Neural progenitor cell (in vitro differentiated cells): ENCODE measurements at regions not wholly inside any gene's neighbourhood (a gene's known extent, or its start where the extent isn't known, plus 50 kb on each side); places are given as distances from the start of the nearest gene placed in this dataset.

Experiments used
- DNase-seq: peaks from one replicate; pipeline ENCODE4 v3.0.0-alpha.2; 2016; ENCODE audit warnings: low spot score
- H2AFZ ChIP-seq: fragments of 200-600 bp; sonication (generic); replicated peaks from 2 replicates; pipeline ENCODE4 v1.6.1; 2016; ENCODE audit warnings: antibody characterized with exemption
- H3F3A ChIP-seq: fragments of 200-600 bp; sonication (generic); 2 replicates; pipeline ENCODE4 v1.6.1; 2016; ENCODE audit warnings: antibody characterized with exemption, low read depth
- H3K27ac ChIP-seq: fragments of 200-600 bp; sonication (generic); 2 replicates; pipeline ENCODE4 v1.5.1; 2016; ENCODE audit warnings: mild to moderate bottlenecking
- H3K27me3 ChIP-seq: fragments of 200-600 bp; sonication (generic); 2 replicates; pipeline ENCODE4 v1.6.1; 2016; ENCODE audit warnings: mild to moderate bottlenecking, moderate library complexity
- H3K36me3 ChIP-seq: fragments of 200-600 bp; sonication (generic); 2 replicates; pipeline ENCODE4 v1.5.1; 2016
- H3K4me1 ChIP-seq: fragments of 200-600 bp; sonication (generic); 2 replicates; pipeline ENCODE4 v1.6.1; 2016; ENCODE audit warnings: mixed run types
- H3K4me2 ChIP-seq: fragments of 200-600 bp; sonication (generic); 2 replicates; pipeline ENCODE4 v1.6.1; 2016
- H3K4me3 ChIP-seq: fragments of 200-600 bp; sonication (generic); 2 replicates; pipeline ENCODE4 v1.5.1; 2016
- H3K79me2 ChIP-seq: fragments of 200-600 bp; sonication (generic); 2 replicates; pipeline ENCODE4 v1.6.1; 2016; ENCODE audit warnings: low read depth
- H3K9ac ChIP-seq: fragments of 200-600 bp; sonication (generic); 2 replicates; pipeline ENCODE4 v1.6.1; 2016
- H3K9me3 ChIP-seq: fragments of 200-600 bp; sonication (generic); 2 replicates; pipeline ENCODE4 v1.5.1; 2016; ENCODE audit warnings: low read depth
- H4K20me1 ChIP-seq: fragments of 200-600 bp; sonication (generic); 2 replicates; pipeline ENCODE4 v1.6.1; 2016; ENCODE audit warnings: low read depth
- H3K27ac Mint-ChIP-seq: 3 replicates; pipeline ENCODE4 v1.8.0; 2021; ENCODE audit warnings: mixed read lengths
- H3K27me3 Mint-ChIP-seq: 2 replicates; pipeline ENCODE4 v1.8.0; 2022; ENCODE audit warnings: low read depth, mild to moderate bottlenecking, inconsistent platforms, moderate library complexity, mixed read lengths; ENCODE audit not compliant: insufficient read depth
- H3K36me3 Mint-ChIP-seq: 3 replicates; pipeline ENCODE4 v1.8.0; 2021; ENCODE audit warnings: mixed read lengths
- H3K4me1 Mint-ChIP-seq: 3 replicates; pipeline ENCODE4 v1.8.0; 2021; ENCODE audit warnings: mixed read lengths
- H3K4me3 Mint-ChIP-seq: 3 replicates; pipeline ENCODE4 v1.8.0; 2021; ENCODE audit warnings: mild to moderate bottlenecking, moderate library complexity, mixed read lengths
- H3K9me3 Mint-ChIP-seq: 3 replicates; pipeline ENCODE4 v1.8.0; 2020; ENCODE audit warnings: mixed read lengths
- CTCF ChIP-seq: fragments of 200-600 bp; sonication (generic); IDR thresholded peaks from 2 replicates; pipeline ENCODE4 v1.5.1; 2017; ENCODE audit warnings: antibody characterized with exemption, mild to moderate bottlenecking
- EZH2 ChIP-seq: fragments of 200-600 bp; sonication (generic); IDR thresholded peaks from 2 replicates; pipeline ENCODE4 v1.6.1; 2017; ENCODE audit warnings: antibody characterized with exemption, mild to moderate bottlenecking, moderate library complexity
- EZH2phosphoT487 ChIP-seq: fragments of 200-600 bp; sonication (generic); IDR thresholded peaks from 2 replicates; pipeline ENCODE4 v1.6.1; 2017; ENCODE audit warnings: antibody characterized with exemption

GRCh38 chr1:113223040-113223439 lies 150.0 kb downstream of the LRIG2 start:
- Mint-ChIP-seq H3K27me3 (peaks cover 2% of the 10 kb centered on the region), H3K36me3 (no peaks in the 10 kb centered on the region), H3K27ac (no peak overlapping the region), H3K4me1 (peaks cover 20% of the 10 kb centered on the region), H3K4me3 (no peak overlapping the region), H3K9me3 (peaks cover 3% of the 10 kb centered on the region)
- H3K27me3 ChIP-seq, result no peaks in the 10 kb centered on the region
- H3F3A ChIP-seq, result no peaks in the 10 kb centered on the region
- no peaks in the 10 kb centered on the region for H3K79me2 ChIP-seq
- H4K20me1 ChIP-seq, result no peaks in the 10 kb centered on the region
- peaks cover 19% of the 10 kb centered on the region for H3K4me1 ChIP-seq
- no peak overlapping the region for H3K27ac ChIP-seq
- H3K4me3 ChIP-seq, result no peak overlapping the region
- no peaks in the 10 kb centered on the region for H3K9me3 ChIP-seq
- H2AFZ ChIP-seq, result no peak overlapping the region
- no peak overlapping the region for H3K4me2 ChIP-seq
- DNase-seq, result no peak
- TF ChIP-seq EZH2, result no peak
- TF ChIP-seq EZH2phosphoT487, result no peak
- no peak for TF ChIP-seq CTCF
- no peak overlapping the region for H3K9ac ChIP-seq
- H3K36me3 ChIP-seq, result no peaks in the 10 kb centered on the region

GRCh38 chr1:113223546-113223945 lies 150.5 kb downstream of the LRIG2 start:
- DNase-seq, result no peak
- no peak overlapping the region for H3K4me3 ChIP-seq
- no peaks in the 10 kb centered on the region for H3K79me2 ChIP-seq
- H3K9me3 ChIP-seq, result no peaks in the 10 kb centered on the region
- H3K27me3 Mint-ChIP-seq, result peaks cover 2% of the 10 kb centered on the region
- H3K4me1 Mint-ChIP-seq, result peaks cover 19% of the 10 kb centered on the region
- H4K20me1 ChIP-seq, result no peaks in the 10 kb centered on the region
- H2AFZ ChIP-seq, result peak overlapping the region; percentile 78
- no peak overlapping the region for H3K4me3 Mint-ChIP-seq
- peaks cover 3% of the 10 kb centered on the region for H3K9me3 Mint-ChIP-seq
- no peak overlapping the region for H3K9ac ChIP-seq
- no peaks in the 10 kb centered on the region for H3K36me3 Mint-ChIP-seq
- no peaks in the 10 kb centered on the region for H3F3A ChIP-seq
- H3K27me3 ChIP-seq, result no peaks in the 10 kb centered on the region
- no peak for TF ChIP-seq EZH2phosphoT487
- H3K4me1 ChIP-seq, result peaks cover 19% of the 10 kb centered on the region
- no peak overlapping the region for H3K27ac Mint-ChIP-seq
- no peak overlapping the region for H3K27ac ChIP-seq
- H3K4me2 ChIP-seq, result no peak overlapping the region
- no peaks in the 10 kb centered on the region for H3K36me3 ChIP-seq

GRCh38 chr1:113226148-113226547 lies 153.2 kb downstream of the LRIG2 start:
- Histone ChIP-seq H3K9ac (no peak overlapping the region), H2AFZ (peak overlapping the region; percentile 54), H3K4me3 (no peak overlapping the region), H3K79me2 (no peaks in the 10 kb centered on the region), H3K4me2 (peak overlapping the region; percentile 23), H3K4me1 (peaks cover 11% of the 10 kb centered on the region), H3K27ac (no peak overlapping the region), H4K20me1 (no peaks in the 10 kb centered on the region), H3F3A (no peaks in the 10 kb centered on the region), H3K36me3 (no peaks in the 10 kb centered on the region), H3K9me3 (no peaks in the 10 kb centered on the region), H3K27me3 (no peaks in the 10 kb centered on the region)
- Mint-ChIP-seq H3K9me3 (peaks cover 3% of the 10 kb centered on the region), H3K36me3 (no peaks in the 10 kb centered on the region), H3K4me3 (no peak overlapping the region), H3K27ac (peak overlapping the region; percentile 50), H3K4me1 (peaks cover 9% of the 10 kb centered on the region), H3K27me3 (peaks cover 2% of the 10 kb centered on the region)
- TF ChIP-seq EZH2phosphoT487, result no peak
- TF ChIP-seq CTCF, result no peak
- no peak for TF ChIP-seq EZH2
- peak; percentile 25 for DNase-seq

GRCh38 chr1:113231866-113232265 lies 158.4 kb upstream of the MAGI3 start:
- peaks cover 3% of the 10 kb centered on the region for H3K27me3 Mint-ChIP-seq
- no peaks in the 10 kb centered on the region for H3K9me3 Mint-ChIP-seq
- H3K79me2 ChIP-seq, result no peaks in the 10 kb centered on the region
- no peak for TF ChIP-seq EZH2phosphoT487
- no peak for TF ChIP-seq EZH2
- no peak for TF ChIP-seq CTCF
- H3F3A ChIP-seq, result no peaks in the 10 kb centered on the region
- H3K4me2 ChIP-seq, result peak overlapping the region; percentile 4
- H3K27ac Mint-ChIP-seq, result no peak overlapping the region
- no peaks in the 10 kb centered on the region for H3K4me1 Mint-ChIP-seq
- peaks cover 21% of the 10 kb centered on the region for H3K4me1 ChIP-seq
- no peak overlapping the region for H3K4me3 ChIP-seq
- H3K36me3 ChIP-seq, result no peaks in the 10 kb centered on the region
- H3K27ac ChIP-seq, result no peak overlapping the region
- H2AFZ ChIP-seq, result peak overlapping the region; percentile 87
- no peak overlapping the region for H3K9ac ChIP-seq
- no peak for DNase-seq
- no peaks in the 10 kb centered on the region for H3K9me3 ChIP-seq
- no peaks in the 10 kb centered on the region for H4K20me1 ChIP-seq
- no peak overlapping the region for H3K4me3 Mint-ChIP-seq
- no peaks in the 10 kb centered on the region for H3K27me3 ChIP-seq
- H3K36me3 Mint-ChIP-seq, result no peaks in the 10 kb centered on the region
